Keratinocyte (primary cell): ENCODE measurements at regions not wholly inside any gene's neighbourhood (a gene's known extent, or its start where the extent isn't known, plus 50 kb on each side); places are given as distances from the start of the nearest gene placed in this dataset.

Experiments
- DNase-seq: peaks from one replicate; pipeline ENCODE4 v3.0.0-alpha.2; 2011; ENCODE audit warnings: low read depth, missing footprints, low spot score
- FAIRE-seq: peaks from 2 replicates; lab custom pipeline; 2011; peaks lifted over from hg19 to GRCh38; lab: Jason Lieb, UNC
- H2AFZ ChIP-seq: 2 replicates; pipeline ENCODE4 v1.6.0; 2012; ENCODE audit warnings: low read length, control low read depth, inconsistent platforms; ENCODE audit not compliant: control insufficient read depth
- H3K27ac ChIP-seq: 2 replicates; pipeline ENCODE4 v1.5.1; 2011; ENCODE audit warnings: low read length; ENCODE audit not compliant: control insufficient read depth, insufficient read depth
- H3K27me3 ChIP-seq: 3 replicates; pipeline ENCODE4 v1.6.0; 2011; ENCODE audit warnings: low read length; ENCODE audit not compliant: control insufficient read depth, insufficient read depth; ENCODE audit errors: extremely low read depth
- H3K36me3 ChIP-seq, 2 experiments: 2 replicates in 1 of 2; 3 replicates in 1 of 2; pipeline ENCODE4 v1.5.1; 2011; ENCODE audit warnings: low read length in 2 of 2, mild to moderate bottlenecking in 1 of 2; ENCODE audit not compliant: control insufficient read depth in 2 of 2, insufficient read depth in 2 of 2; ENCODE audit errors: extremely low read depth in 1 of 2
- H3K4me1 ChIP-seq: 3 replicates; pipeline ENCODE4 v1.5.1; 2011; ENCODE audit warnings: low read length; ENCODE audit not compliant: control insufficient read depth, insufficient read depth; ENCODE audit errors: extremely low read depth
- H3K4me2 ChIP-seq: 3 replicates; pipeline ENCODE4 v1.6.0; 2011; ENCODE audit warnings: low read depth, low read length; ENCODE audit not compliant: control insufficient read depth, insufficient read depth; ENCODE audit errors: extremely low read depth
- H3K4me3 ChIP-seq, 3 experiments: fragments of 200-600 bp in 1 of 3; sonication (generic) in 1 of 3; 2 replicates in 2 of 3; 3 replicates in 1 of 3; pipeline ENCODE4 v1.5.1; 2011 to 2016; ENCODE audit warnings: low read length in 3 of 3, mild to moderate bottlenecking in 3 of 3, control low read depth in 2 of 3, inconsistent platforms in 1 of 3, low read depth in 1 of 3, mixed read lengths in 1 of 3, mixed run types in 1 of 3, moderate library complexity in 1 of 3; ENCODE audit not compliant: control insufficient read depth in 2 of 3, insufficient read depth in 2 of 3; ENCODE audit errors: extremely low read depth in 1 of 3
- H3K79me2 ChIP-seq: 2 replicates; pipeline ENCODE4 v1.6.0; 2012; ENCODE audit warnings: low read length; ENCODE audit not compliant: control insufficient read depth, insufficient read depth
- H3K9ac ChIP-seq: 3 replicates; pipeline ENCODE4 v1.6.0; 2011; ENCODE audit warnings: low read length; ENCODE audit not compliant: control insufficient read depth, insufficient read depth; ENCODE audit errors: extremely low read depth
- H3K9me1 ChIP-seq: 3 replicates; pipeline ENCODE4 v1.6.0; 2011; ENCODE audit warnings: low read length; ENCODE audit not compliant: control insufficient read depth, insufficient read depth; ENCODE audit errors: extremely low read depth
- H3K9me3 ChIP-seq: 2 replicates; pipeline ENCODE4 v1.5.1; 2012; ENCODE audit warnings: low read depth, low read length; ENCODE audit not compliant: control insufficient read depth
- H4K20me1 ChIP-seq: 3 replicates; pipeline ENCODE4 v1.6.0; 2011; ENCODE audit warnings: low read length; ENCODE audit not compliant: control insufficient read depth, insufficient read depth; ENCODE audit errors: extremely low read depth
- EZH2 ChIP-seq: IDR thresholded peaks from one replicate; pipeline ENCODE4 v1.6.1; 2012; ENCODE audit warnings: inconsistent platforms, mild to moderate bottlenecking, low read length, moderate library complexity
- dilution Hi-C: fragments of 300-500 bp; cut with MboI; formaldehyde crosslinking; loops from one replicate; pipeline ENCODE4 v1.7.0; 2020; ENCODE audit warnings: low sequenced_read_pairs; ENCODE audit not compliant: extremely low pct_ligation_motif_present
- TF ChIP-seq, protein P1 (sequence below), 3 experiments: IDR thresholded peaks in 1 of 3; conservative IDR thresholded peaks in 1 of 3; optimal IDR thresholded peaks in 1 of 3; 2 replicates in 2 of 3; 3 replicates in 1 of 3; pipeline versions ENCODE3 to v1.5.1; 2011; ENCODE audit warnings: low read length in 3 of 3, mild to moderate bottlenecking in 3 of 3, moderate library complexity in 2 of 3, control low read depth in 1 of 3, inconsistent platforms in 1 of 3; ENCODE audit not compliant: insufficient read depth in 2 of 3; ENCODE audit errors: extremely low read depth in 1 of 3

DNA sequence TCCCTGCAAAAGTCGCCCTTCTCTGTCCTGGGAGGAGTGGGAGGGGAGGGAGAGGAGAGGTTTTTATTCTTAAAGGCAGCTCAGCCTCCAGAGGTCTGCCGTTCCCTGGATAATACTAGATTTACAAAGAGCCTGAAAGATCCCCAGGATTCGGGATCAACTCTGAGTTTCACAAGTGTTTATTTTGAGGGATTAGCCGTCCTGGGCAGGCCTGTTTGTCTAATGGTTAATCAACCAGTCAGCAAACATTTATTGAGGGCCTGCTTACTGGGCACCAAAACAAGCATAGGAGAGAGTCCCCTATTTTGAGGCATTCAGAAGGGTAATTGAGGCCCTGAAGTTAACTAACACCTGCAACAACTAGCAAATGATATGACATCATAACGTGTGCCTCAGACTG lies 152.6 kb upstream of the SLC1A4 start:
- TF ChIP-seq, protein P1, sequence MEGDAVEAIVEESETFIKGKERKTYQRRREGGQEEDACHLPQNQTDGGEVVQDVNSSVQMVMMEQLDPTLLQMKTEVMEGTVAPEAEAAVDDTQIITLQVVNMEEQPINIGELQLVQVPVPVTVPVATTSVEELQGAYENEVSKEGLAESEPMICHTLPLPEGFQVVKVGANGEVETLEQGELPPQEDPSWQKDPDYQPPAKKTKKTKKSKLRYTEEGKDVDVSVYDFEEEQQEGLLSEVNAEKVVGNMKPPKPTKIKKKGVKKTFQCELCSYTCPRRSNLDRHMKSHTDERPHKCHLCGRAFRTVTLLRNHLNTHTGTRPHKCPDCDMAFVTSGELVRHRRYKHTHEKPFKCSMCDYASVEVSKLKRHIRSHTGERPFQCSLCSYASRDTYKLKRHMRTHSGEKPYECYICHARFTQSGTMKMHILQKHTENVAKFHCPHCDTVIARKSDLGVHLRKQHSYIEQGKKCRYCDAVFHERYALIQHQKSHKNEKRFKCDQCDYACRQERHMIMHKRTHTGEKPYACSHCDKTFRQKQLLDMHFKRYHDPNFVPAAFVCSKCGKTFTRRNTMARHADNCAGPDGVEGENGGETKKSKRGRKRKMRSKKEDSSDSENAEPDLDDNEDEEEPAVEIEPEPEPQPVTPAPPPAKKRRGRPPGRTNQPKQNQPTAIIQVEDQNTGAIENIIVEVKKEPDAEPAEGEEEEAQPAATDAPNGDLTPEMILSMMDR (optimal IDR thresholded peaks at IDR 0.05 in 1 of 3, IDR thresholded peaks at IDR 0.05 in 1 of 3, conservative IDR thresholded peaks at IDR 0.05 in 1 of 3; ENCODE audit: extremely low read depth in 1 of 3, insufficient read depth in 2 of 3, low read length in 3 of 3): no peak
- TF ChIP-seq EZH2: no peak
- H3K9me1 ChIP-seq: no peaks in the 10 kb centered on the region
- FAIRE-seq (no peak), DNase-seq (no peak)
- H3K27ac ChIP-seq: no peak overlapping the region
- H3K9me3 ChIP-seq: no peaks in the 10 kb centered on the region
- no peak overlapping the region for H2AFZ ChIP-seq
- H3K36me3 ChIP-seq: no peaks in the 10 kb centered on the region
- no peaks in the 10 kb centered on the region for H3K27me3 ChIP-seq
- H3K79me2 ChIP-seq: no peaks in the 10 kb centered on the region
- no peak overlapping the region for H3K4me3 ChIP-seq
- H3K4me1 ChIP-seq: peaks cover 44% of the 10 kb centered on the region
- no peak overlapping the region for H3K9ac ChIP-seq
- H3K4me2 ChIP-seq: no peak overlapping the region
- H4K20me1 ChIP-seq: no peaks in the 10 kb centered on the region
- dilution Hi-C loops: no loop called here

DNA sequence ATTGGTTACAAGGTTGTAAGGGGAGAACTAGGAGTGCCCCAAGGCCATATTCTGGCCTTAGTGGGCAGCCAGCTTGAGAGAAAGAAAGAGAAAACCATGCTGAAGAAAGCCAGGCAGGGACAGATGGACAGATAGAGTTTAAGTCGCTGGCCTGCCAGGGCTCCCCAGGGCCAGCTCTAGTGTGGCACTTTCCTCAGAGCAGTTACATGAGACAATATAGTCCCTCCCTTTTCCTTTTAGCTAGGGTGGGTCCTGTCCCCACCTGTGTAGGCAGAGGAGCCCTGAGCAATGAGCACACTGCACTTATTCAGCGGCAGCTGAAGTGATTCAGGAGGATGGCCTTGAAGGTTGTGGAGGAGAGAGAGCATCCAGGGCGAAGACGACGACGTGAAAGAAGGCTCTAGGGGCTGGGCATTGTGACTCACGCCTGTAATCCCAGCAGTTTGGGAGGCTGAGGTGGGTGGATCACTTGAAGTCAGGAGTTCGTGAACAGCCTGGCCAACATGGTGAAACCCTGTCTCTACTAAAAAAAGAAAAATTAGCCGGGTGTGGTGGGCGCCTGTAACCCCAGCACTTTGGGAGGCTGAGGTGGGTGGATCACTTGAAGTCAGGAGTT lies 152.0 kb upstream of the SLC1A4 start:
- Histone ChIP-seq H3K9ac (no peak overlapping the region), H3K4me3 (no peak overlapping the region), H3K27ac (no peak overlapping the region), H3K36me3 (no peaks in the 10 kb centered on the region), H2AFZ (no peak overlapping the region), H3K4me2 (no peak overlapping the region), H3K79me2 (no peaks in the 10 kb centered on the region), H3K9me1 (no peaks in the 10 kb centered on the region), H3K9me3 (no peaks in the 10 kb centered on the region), H3K4me1 (peaks cover 38% of the 10 kb centered on the region), H3K27me3 (no peaks in the 10 kb centered on the region), H4K20me1 (no peaks in the 10 kb centered on the region)
- dilution Hi-C loops: no loop called here
- FAIRE-seq (no peak), DNase-seq (peak; percentile 78)
- TF ChIP-seq, protein P1 (optimal IDR thresholded peaks at IDR 0.05 in 1 of 3, IDR thresholded peaks at IDR 0.05 in 1 of 3, conservative IDR thresholded peaks at IDR 0.05 in 1 of 3; ENCODE audit: extremely low read depth in 1 of 3, insufficient read depth in 2 of 3, low read length in 3 of 3): no peak
- no peak for TF ChIP-seq EZH2
